Mesodermal cell (in vitro differentiated cells): ENCODE measurements at regions not wholly inside any gene's neighbourhood (a gene's known extent, or its start where the extent isn't known, plus 50 kb on each side); places are given as distances from the start of the nearest gene placed in this dataset.

Source experiments
- H3K27ac ChIP-seq: 2 replicates; pipeline ENCODE4 v1.7.0; 2013; ENCODE audit warnings: mild to moderate bottlenecking, low read depth, low read length, moderate library complexity; ENCODE audit not compliant: severe bottlenecking
- H3K36me3 ChIP-seq: 2 replicates; pipeline ENCODE4 v1.7.1; 2013; ENCODE audit warnings: mild to moderate bottlenecking, low read length, moderate library complexity; ENCODE audit not compliant: control insufficient read depth, insufficient read depth
- H3K4me1 ChIP-seq: one replicate; pipeline ENCODE4 v1.7.1; 2013; ENCODE audit warnings: mild to moderate bottlenecking, low read length; ENCODE audit not compliant: insufficient read depth, control insufficient read depth, poor library complexity, severe bottlenecking
- H3K4me3 ChIP-seq: 2 replicates; pipeline ENCODE4 v1.7.0; 2013; ENCODE audit warnings: low read length, control low read depth, mild to moderate bottlenecking; ENCODE audit not compliant: insufficient read depth, poor library complexity, severe bottlenecking; ENCODE audit errors: extremely low read depth
- H3K9me3 ChIP-seq: 2 replicates; pipeline ENCODE4 v1.7.1; 2013; ENCODE audit warnings: mild to moderate bottlenecking, low read length, moderate library complexity; ENCODE audit not compliant: control insufficient read depth
- WGBS, 2 experiments: methylation state at CpG; one replicate each; pipeline ENCODE4 v1.1.5; 2013; ENCODE audit warnings: missing lambda C conversion rate in 2 of 2; ENCODE audit not compliant: insufficient coverage in 2 of 2; 5-methylcytosine and 5-hydroxymethylcytosine counted together

- Histone ChIP-seq H3K4me3 (no peak overlapping the region), H3K9me3 (no peaks in the 10 kb centered on the region), H3K36me3 (no peaks in the 10 kb centered on the region), H3K4me1 (no peaks in the 10 kb centered on the region), H3K27ac (no peak overlapping the region)
- WGBS, 2 experiments, result 60% methylated on average over 1 of the region's 2 CpGs; no CpG with 5 or more reads in 1 of the 2 experiments
Observed at GRCh38 chr16:26729951-26730541, 336.7 kb upstream of the C16orf82 start.

- H3K9me3 ChIP-seq, result no peaks in the 10 kb centered on the region
- H3K36me3 ChIP-seq, result no peaks in the 10 kb centered on the region
- no peaks in the 10 kb centered on the region for H3K4me1 ChIP-seq
- no peak overlapping the region for H3K27ac ChIP-seq
- no peak overlapping the region for H3K4me3 ChIP-seq
- WGBS, 2 experiments, result 67% methylated on average over 1 of the region's 4 CpGs; no CpG with 5 or more reads in 1 of the 2 experiments
Observed at GRCh38 chr16:26731729-26732128, 335.0 kb upstream of the C16orf82 start.

- no peaks in the 10 kb centered on the region for H3K9me3 ChIP-seq
- 85 to 88% methylated on average over 1 of the region's 1 CpG for WGBS, 2 experiments
- H3K4me1 ChIP-seq, result no peaks in the 10 kb centered on the region
- H3K4me3 ChIP-seq, result no peak overlapping the region
- H3K27ac ChIP-seq, result no peak overlapping the region
- H3K36me3 ChIP-seq, result no peaks in the 10 kb centered on the region
Observed at GRCh38 chr16:26733710-26734109, 333.0 kb upstream of the C16orf82 start.

GRCh38 chr16:26735521-26735920 is 331.2 kb upstream of the C16orf82 start:
- Histone ChIP-seq H3K4me3 (no peak overlapping the region), H3K36me3 (no peaks in the 10 kb centered on the region), H3K4me1 (peaks cover 4% of the 10 kb centered on the region), H3K27ac (no peak overlapping the region), H3K9me3 (no peaks in the 10 kb centered on the region)
- WGBS, 2 experiments, result 97 to 98% methylated on average over 3 of the region's 3 CpGs

GRCh38 chr16:26736084-26736483 is 330.6 kb upstream of the C16orf82 start:
- Histone ChIP-seq H3K9me3 (no peaks in the 10 kb centered on the region), H3K4me1 (peaks cover 4% of the 10 kb centered on the region), H3K27ac (no peak overlapping the region), H3K36me3 (no peaks in the 10 kb centered on the region), H3K4me3 (no peak overlapping the region)
- 33 to 83% methylated on average over 1 of the region's 4 CpGs for WGBS, 2 experiments

GRCh38 chr16:26740771-26741170 is 326.0 kb upstream of the C16orf82 start:
- 83 to 100% methylated on average over 1 of the region's 2 CpGs for WGBS, 2 experiments
- Histone ChIP-seq H3K27ac (no peak overlapping the region), H3K9me3 (no peaks in the 10 kb centered on the region), H3K36me3 (no peaks in the 10 kb centered on the region), H3K4me3 (no peak overlapping the region), H3K4me1 (peaks cover 4% of the 10 kb centered on the region)

- H3K4me1 ChIP-seq, result peaks cover 4% of the 10 kb centered on the region
- H3K27ac ChIP-seq, result no peak overlapping the region
- H3K9me3 ChIP-seq, result no peaks in the 10 kb centered on the region
- 83 to 88% methylated on average over 2 of the region's 2 CpGs for WGBS, 2 experiments
- H3K36me3 ChIP-seq, result no peaks in the 10 kb centered on the region
- no peak overlapping the region for H3K4me3 ChIP-seq
Observed at GRCh38 chr16:26742040-26742439, 324.7 kb upstream of the C16orf82 start.

GRCh38 chr16:26744430-26744829 is 322.3 kb upstream of the C16orf82 start:
- H3K36me3 ChIP-seq, result no peaks in the 10 kb centered on the region
- H3K4me3 ChIP-seq, result no peak overlapping the region
- no peaks in the 10 kb centered on the region for H3K9me3 ChIP-seq
- H3K4me1 ChIP-seq, result peaks cover 4% of the 10 kb centered on the region
- no peak overlapping the region for H3K27ac ChIP-seq
- WGBS, 2 experiments, result 75 to 100% methylated on average over 1 to 2 of the region's 5 CpGs

GRCh38 chr16:26747760-26748159 is 319.0 kb upstream of the C16orf82 start:
- Histone ChIP-seq H3K27ac (no peak overlapping the region), H3K36me3 (no peaks in the 10 kb centered on the region), H3K9me3 (no peaks in the 10 kb centered on the region), H3K4me1 (no peaks in the 10 kb centered on the region), H3K4me3 (no peak overlapping the region)
- 31 to 33% methylated on average over 1 to 2 of the region's 4 CpGs for WGBS, 2 experiments

- H3K4me1 ChIP-seq, result no peaks in the 10 kb centered on the region
- no peak overlapping the region for H3K27ac ChIP-seq
- no CpG with 5 or more reads among the region's 2 CpGs for WGBS, 2 experiments
- no peaks in the 10 kb centered on the region for H3K9me3 ChIP-seq
- H3K36me3 ChIP-seq, result no peaks in the 10 kb centered on the region
- H3K4me3 ChIP-seq, result no peak overlapping the region
Observed at GRCh38 chr16:26749072-26749471, 317.7 kb upstream of the C16orf82 start.

GRCh38 chr16:26752166-26752565 is 314.6 kb upstream of the C16orf82 start:
- Histone ChIP-seq H3K9me3 (no peaks in the 10 kb centered on the region), H3K4me1 (no peaks in the 10 kb centered on the region), H3K4me3 (no peak overlapping the region), H3K27ac (no peak overlapping the region), H3K36me3 (no peaks in the 10 kb centered on the region)
- no CpG with 5 or more reads among the region's 2 CpGs for WGBS, 2 experiments
